Sigmoid colon (tissue), 6 donors: ENCODE measurements at regions not wholly inside any gene's neighbourhood (a gene's known extent, or its start where the extent isn't known, plus 50 kb on each side); places are given as distances from the start of the nearest gene placed in this dataset.

ENCODE experiments used
- DNase-seq: peaks from one replicate; pipeline ENCODE4 v3.0.0-alpha.2; 2019
- H3K27ac ChIP-seq, 4 donors: fragments of 200-600 bp; sonication (generic); one replicate each; pipeline ENCODE4 v1.5.1; 2016 to 2019; ENCODE audit warnings: mild to moderate bottlenecking in 1 of 4
- H3K27me3 ChIP-seq, 3 donors: fragments of 200-600 bp; sonication (generic); one replicate each; pipeline ENCODE4 v1.5.1; 2019; ENCODE audit warnings: mild to moderate bottlenecking in 1 of 3
- H3K36me3 ChIP-seq, 4 donors: fragments of 200-600 bp; sonication (generic); one replicate each; pipeline ENCODE4 v1.5.1; 2016 to 2019
- H3K4me1 ChIP-seq, 4 donors: fragments of 200-600 bp; sonication (generic); one replicate each; pipeline ENCODE4 v1.5.1; 2017 to 2019
- H3K4me3 ChIP-seq, 4 donors: fragments of 200-600 bp; sonication (generic); one replicate each; pipeline ENCODE4 v1.5.1; 2017 to 2019; ENCODE audit warnings: mild to moderate bottlenecking in 2 of 4, moderate library complexity in 1 of 4
- H3K9me3 ChIP-seq, 4 donors: fragments of 200-600 bp in 3 of 4; sonication (generic) in 3 of 4; one replicate each; pipeline versions ENCODE4 v1.5.1 to v1.6.1; 2013 to 2019
- EP300 ChIP-seq, 4 donors: sonication (generic); formaldehyde crosslinking; IDR thresholded peaks; one replicate each; pipeline ENCODE4 v1.6.1; 2017; ENCODE audit warnings: antibody characterized with exemption in 4 of 4
- POLR2A ChIP-seq, 2 donors: fragments of 450-650 bp; IDR thresholded peaks; one replicate each; pipeline ENCODE4 v1.6.1; 2016; ENCODE audit warnings: antibody characterized with exemption in 2 of 2, mild to moderate bottlenecking in 2 of 2, moderate library complexity in 2 of 2
- POLR2AphosphoS5 ChIP-seq, 4 donors: sonication (generic); formaldehyde crosslinking; IDR thresholded peaks; one replicate each; pipeline ENCODE4 v1.6.1; 2017; ENCODE audit warnings: antibody characterized with exemption in 4 of 4
- WGBS, 2 donors: extraction: QIAGEN DNeasy Blood & Tissue Kit; methylation state at CpG; one replicate each; pipeline ENCODE4 v1.1.7; 2013; 5-methylcytosine and 5-hydroxymethylcytosine counted together
- intact Hi-C: fragments of 100-400 bp; cut with DNase I; formaldehyde crosslinking; loops from one replicate; pipeline ENCODE4 v1.15.1; 2023
- TF ChIP-seq, protein P1 (sequence below), 4 experiments: fragments of 450-650 bp in 3 of 4; fragments of 200-600 bp in 1 of 4; IDR thresholded peaks; one replicate each; pipeline ENCODE4 v1.5.1; 2016 to 2019; ENCODE audit warnings: antibody characterized with exemption in 4 of 4, mild to moderate bottlenecking in 3 of 4, moderate library complexity in 2 of 4
- donor health status: healthy with polysubstance abuse.
- donor health status: healthy.

DNA sequence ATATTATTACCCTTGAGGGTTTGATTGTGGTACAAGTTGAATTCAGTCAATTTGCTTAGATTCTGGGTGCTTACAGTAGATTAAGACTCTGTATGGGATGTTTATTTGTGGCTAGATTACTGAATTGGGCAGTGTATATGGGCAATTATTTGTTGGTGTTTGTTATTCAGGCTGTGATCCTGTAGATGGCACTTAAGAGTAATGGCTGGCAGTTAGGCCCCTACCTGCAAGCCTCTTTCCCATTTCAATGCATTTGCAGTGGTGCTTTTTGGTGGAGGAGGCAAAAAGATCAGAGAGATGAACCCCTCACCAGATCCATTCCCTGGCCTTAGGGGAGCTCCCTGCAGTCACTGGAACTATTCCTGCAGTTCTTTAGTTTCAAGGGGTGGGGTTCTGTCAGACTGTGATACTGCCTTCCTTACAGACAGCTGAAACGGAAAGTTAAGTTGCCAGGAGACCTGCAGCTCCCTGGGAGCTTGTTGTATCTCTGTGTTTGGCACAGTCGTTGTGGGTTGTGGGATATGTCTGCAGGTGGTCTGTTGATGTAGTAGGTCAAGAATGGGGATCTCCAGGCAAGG lies 199.5 kb downstream of the AASDHPPT start:
- H3K27me3 ChIP-seq = no peaks in the 10 kb centered on the region
- no peak for DNase-seq
- TF ChIP-seq POLR2AphosphoS5 (IDR thresholded peaks at IDR 0.05) (no peak), POLR2A (IDR thresholded peaks at IDR 0.05) (no peak), EP300 (IDR thresholded peaks at IDR 0.05) (no peak)
- TF ChIP-seq, protein P1, sequence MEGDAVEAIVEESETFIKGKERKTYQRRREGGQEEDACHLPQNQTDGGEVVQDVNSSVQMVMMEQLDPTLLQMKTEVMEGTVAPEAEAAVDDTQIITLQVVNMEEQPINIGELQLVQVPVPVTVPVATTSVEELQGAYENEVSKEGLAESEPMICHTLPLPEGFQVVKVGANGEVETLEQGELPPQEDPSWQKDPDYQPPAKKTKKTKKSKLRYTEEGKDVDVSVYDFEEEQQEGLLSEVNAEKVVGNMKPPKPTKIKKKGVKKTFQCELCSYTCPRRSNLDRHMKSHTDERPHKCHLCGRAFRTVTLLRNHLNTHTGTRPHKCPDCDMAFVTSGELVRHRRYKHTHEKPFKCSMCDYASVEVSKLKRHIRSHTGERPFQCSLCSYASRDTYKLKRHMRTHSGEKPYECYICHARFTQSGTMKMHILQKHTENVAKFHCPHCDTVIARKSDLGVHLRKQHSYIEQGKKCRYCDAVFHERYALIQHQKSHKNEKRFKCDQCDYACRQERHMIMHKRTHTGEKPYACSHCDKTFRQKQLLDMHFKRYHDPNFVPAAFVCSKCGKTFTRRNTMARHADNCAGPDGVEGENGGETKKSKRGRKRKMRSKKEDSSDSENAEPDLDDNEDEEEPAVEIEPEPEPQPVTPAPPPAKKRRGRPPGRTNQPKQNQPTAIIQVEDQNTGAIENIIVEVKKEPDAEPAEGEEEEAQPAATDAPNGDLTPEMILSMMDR (IDR thresholded peaks at IDR 0.05) = no peak
- H3K27ac ChIP-seq = no peak overlapping the region
- intact Hi-C loops = no loop called here
- WGBS, 2 donors = 44 to 50% methylated on average over 2 of the region's 2 CpGs
- H3K4me3 ChIP-seq = no peak overlapping the region
- H3K4me1 ChIP-seq = no peaks in the 10 kb centered on the region
- no peaks in the 10 kb centered on the region for H3K36me3 ChIP-seq
- H3K9me3 ChIP-seq = no peaks in the 10 kb centered on the region

DNA sequence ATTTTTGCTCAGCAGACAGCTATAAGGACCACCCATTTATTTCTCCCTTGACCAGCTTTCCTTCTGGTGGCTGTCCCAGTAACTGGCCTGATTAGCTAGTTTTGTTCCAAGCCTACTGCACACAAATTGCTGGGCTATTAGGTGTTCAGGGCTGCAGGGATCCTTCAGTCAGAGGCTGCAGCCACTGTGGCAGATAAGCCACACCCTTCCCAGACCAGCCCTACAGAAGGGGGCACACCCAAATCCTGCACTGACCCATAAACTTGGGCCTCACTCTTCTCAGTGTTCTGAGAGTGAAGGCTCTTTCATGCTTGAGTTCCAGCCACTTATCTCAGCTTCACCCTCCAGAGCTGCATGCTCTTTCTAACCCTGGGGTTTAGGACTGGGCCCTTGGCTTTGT lies 200.0 kb downstream of the AASDHPPT start:
- Histone ChIP-seq H3K27ac (no peak overlapping the region), H3K4me3 (no peak overlapping the region), H3K9me3 (no peaks in the 10 kb centered on the region), H3K36me3 (no peaks in the 10 kb centered on the region), H3K27me3 (no peaks in the 10 kb centered on the region), H3K4me1 (no peaks in the 10 kb centered on the region)
- intact Hi-C loops = no loop called here
- DNase-seq = no peak
- TF ChIP-seq POLR2A (IDR thresholded peaks at IDR 0.05) (no peak), EP300 (IDR thresholded peaks at IDR 0.05) (no peak), POLR2AphosphoS5 (IDR thresholded peaks at IDR 0.05) (no peak)
- TF ChIP-seq, protein P1 (IDR thresholded peaks at IDR 0.05) = no peak

DNA sequence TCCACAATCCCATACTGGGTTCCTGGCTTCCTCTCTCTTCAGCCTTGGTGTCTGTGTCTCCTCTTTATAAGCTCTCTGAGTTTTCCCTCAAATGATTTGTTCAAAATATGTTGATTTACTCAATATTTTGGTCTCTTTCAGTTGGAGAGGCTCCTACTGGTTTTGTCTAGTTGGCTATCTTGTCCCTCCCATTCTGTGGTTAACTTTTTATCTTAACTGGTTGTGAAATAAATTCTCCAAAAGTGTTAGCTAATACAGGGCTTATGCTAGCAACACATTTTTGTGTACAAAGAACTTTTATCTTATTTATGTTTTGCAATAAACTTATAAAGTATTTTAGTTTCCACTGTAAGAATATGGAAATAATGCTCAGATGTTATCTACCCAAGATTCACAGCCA lies 200.9 kb downstream of the AASDHPPT start:
- no peaks in the 10 kb centered on the region for H3K27me3 ChIP-seq
- no peaks in the 10 kb centered on the region for H3K4me1 ChIP-seq
- no peaks in the 10 kb centered on the region for H3K9me3 ChIP-seq
- intact Hi-C loops = no loop called here
- TF ChIP-seq EP300 (IDR thresholded peaks at IDR 0.05) = no peak
- TF ChIP-seq POLR2AphosphoS5 (IDR thresholded peaks at IDR 0.05) = no peak
- no peak for TF ChIP-seq POLR2A (IDR thresholded peaks at IDR 0.05)
- TF ChIP-seq, protein P1 (IDR thresholded peaks at IDR 0.05) = no peak
- H3K36me3 ChIP-seq = no peaks in the 10 kb centered on the region
- no peak overlapping the region for H3K4me3 ChIP-seq
- H3K27ac ChIP-seq = no peak overlapping the region
- DNase-seq = no peak

DNA sequence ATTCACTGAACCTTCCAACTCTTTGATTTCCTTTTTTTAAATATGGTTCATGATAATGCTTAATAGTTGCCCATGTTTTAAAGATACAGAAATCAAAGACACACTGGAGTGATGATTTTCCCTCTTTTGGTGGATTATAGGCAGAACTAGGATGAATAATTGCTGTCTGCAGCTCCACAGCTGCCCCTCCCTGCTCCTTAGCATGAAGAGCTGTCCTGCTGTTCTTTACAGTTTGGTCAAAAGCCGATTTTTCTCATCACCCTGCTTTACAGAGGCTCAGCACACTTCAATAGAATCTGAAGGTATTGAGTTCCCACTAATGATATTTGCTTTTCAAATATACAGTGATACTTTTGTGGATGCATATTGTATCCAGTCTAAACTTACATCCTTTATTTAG lies 202.6 kb downstream of the AASDHPPT start:
- Histone ChIP-seq H3K27ac (no peak overlapping the region), H3K36me3 (no peaks in the 10 kb centered on the region), H3K9me3 (no peaks in the 10 kb centered on the region), H3K4me3 (no peak overlapping the region), H3K27me3 (no peaks in the 10 kb centered on the region), H3K4me1 (no peaks in the 10 kb centered on the region)
- DNase-seq = no peak
- WGBS, 2 donors = 43 to 47% methylated on average over 1 of the region's 1 CpG
- intact Hi-C loops = no loop called here
- no peak for TF ChIP-seq POLR2A (IDR thresholded peaks at IDR 0.05)
- TF ChIP-seq, protein P1 (IDR thresholded peaks at IDR 0.05) = no peak
- TF ChIP-seq EP300 (IDR thresholded peaks at IDR 0.05) = no peak
- TF ChIP-seq POLR2AphosphoS5 (IDR thresholded peaks at IDR 0.05) = no peak

DNA sequence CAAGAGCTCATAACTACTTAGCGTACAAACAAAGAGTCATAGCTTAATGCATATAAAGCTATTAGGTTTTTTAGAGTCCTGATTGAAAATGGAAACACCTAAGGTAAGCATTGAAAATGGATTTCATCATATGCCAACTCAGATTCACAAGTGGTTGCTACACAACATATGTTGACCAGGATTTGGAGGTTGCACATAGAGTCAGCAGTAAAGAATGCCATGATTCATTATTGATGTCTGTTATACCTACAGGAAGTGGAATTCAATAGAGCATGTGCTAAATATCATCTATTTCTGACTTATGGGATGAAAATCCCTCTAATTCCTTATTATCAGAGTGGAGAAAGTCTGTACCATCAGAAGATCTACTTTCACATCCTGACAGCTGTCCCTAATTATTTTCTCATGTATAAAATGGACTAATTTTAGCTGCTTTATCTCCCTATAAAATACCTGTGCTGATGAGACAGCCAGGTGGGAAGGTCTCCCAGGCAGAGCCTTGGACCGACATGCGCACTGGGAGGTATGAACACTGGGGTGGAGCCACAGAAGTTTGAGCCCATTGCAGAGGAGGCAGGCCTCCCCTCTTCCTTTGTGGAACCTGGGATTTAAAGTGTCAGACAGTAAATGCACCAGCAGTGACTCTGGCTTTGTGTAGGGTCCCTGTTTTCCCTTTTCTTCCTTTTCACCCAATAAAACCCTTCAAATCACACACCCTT lies 204.2 kb downstream of the AASDHPPT start:
- TF ChIP-seq POLR2AphosphoS5 (IDR thresholded peaks at IDR 0.05) (no peak), EP300 (IDR thresholded peaks at IDR 0.05) (no peak), POLR2A (IDR thresholded peaks at IDR 0.05) (no peak)
- TF ChIP-seq, protein P1 (IDR thresholded peaks at IDR 0.05) = no peak
- intact Hi-C loops = no loop called here
- Histone ChIP-seq H3K36me3 (no peaks in the 10 kb centered on the region), H3K4me3 (no peak overlapping the region), H3K9me3 (no peaks in the 10 kb centered on the region), H3K27me3 (no peaks in the 10 kb centered on the region), H3K4me1 (no peaks in the 10 kb centered on the region), H3K27ac (no peak overlapping the region)
- DNase-seq = no peak
- WGBS, 2 donors = 95 to 96% methylated on average over 3 of the region's 3 CpGs
